Mucosa of descending colon (tissue), 3 donors: ENCODE measurements at regions not wholly inside any gene's neighbourhood (a gene's known extent, or its start where the extent isn't known, plus 50 kb on each side); places are given as distances from the start of the nearest gene placed in this dataset.

Source experiments
- ATAC-seq: fragments of 200-7000 bp; cut with Tn5 transposase; one replicate; pipeline ENCODE4 v1.9.1; 2020; ENCODE audit warnings: mild to moderate bottlenecking, moderate library complexity
- DNase-seq, 3 donors: peaks; one replicate each; pipeline ENCODE4 v3.0.0-alpha.2; 2020
- H3K36me3 ChIP-seq: fragments of 200-600 bp; one replicate; pipeline ENCODE4 v1.8.0; 2021; ENCODE audit warnings: low read depth, mild to moderate bottlenecking
- H3K4me1 ChIP-seq: fragments of 200-600 bp; one replicate; pipeline ENCODE4 v1.8.0; 2021; ENCODE audit warnings: low read depth, mild to moderate bottlenecking
- H3K4me3 ChIP-seq: fragments of 200-600 bp; one replicate; pipeline ENCODE4 v1.8.0; 2021; ENCODE audit warnings: mild to moderate bottlenecking
- H3K9me3 ChIP-seq: fragments of 200-600 bp; one replicate; pipeline ENCODE4 v1.8.0; 2021; ENCODE audit warnings: mild to moderate bottlenecking
- CTCF ChIP-seq: fragments of 200-600 bp; IDR thresholded peaks from one replicate; pipeline ENCODE4 v1.8.0; 2022; ENCODE audit warnings: antibody characterized with exemption, mild to moderate bottlenecking
- intact Hi-C, 2 donors: fragments of 100-400 bp; cut with DNase I in 1 of 2; cut with micrococcal nuclease in 1 of 2; formaldehyde crosslinking; loops; one replicate each; pipeline versions ENCODE4 v1.11.0 to v1.11.1; 2022; cut with DNase I, micrococcal nuclease
- donor health status: DM: no; HTN: no; CAD: no; lungs with moderate emphysema.
- donor health status: DM: no; HTN: no; CAD: no.
- donor health status: DM: no; HTN: yes; CAD: no.

- DNase-seq (no peak), ATAC-seq (no peak)
- no peak for TF ChIP-seq CTCF
- intact Hi-C loops, result no loop called here
- Histone ChIP-seq H3K9me3 (no peaks in the 10 kb centered on the region), H3K36me3 (no peaks in the 10 kb centered on the region), H3K4me1 (no peaks in the 10 kb centered on the region), H3K4me3 (no peak overlapping the region)
Observed at GRCh38 chr1:82388679-82389078, 587.9 kb downstream of the ADGRL2 start.

GRCh38 chr1:82387012-82387366 lies 586.3 kb downstream of the ADGRL2 start:
- no peak overlapping the region for H3K4me3 ChIP-seq
- TF ChIP-seq CTCF, result no peak
- ATAC-seq, result no peak
- no peaks in the 10 kb centered on the region for H3K4me1 ChIP-seq
- H3K9me3 ChIP-seq, result no peaks in the 10 kb centered on the region
- DNase-seq, result no peak
- intact Hi-C loops, result no loop called here
- H3K36me3 ChIP-seq, result no peaks in the 10 kb centered on the region

- ATAC-seq (no peak), DNase-seq (no peak)
- Histone ChIP-seq H3K4me3 (no peak overlapping the region), H3K4me1 (no peaks in the 10 kb centered on the region), H3K36me3 (no peaks in the 10 kb centered on the region), H3K9me3 (no peaks in the 10 kb centered on the region)
- intact Hi-C loops, result no loop called here
- no peak for TF ChIP-seq CTCF
Observed at GRCh38 chr1:82386365-82387011, 585.8 kb downstream of the ADGRL2 start.

GRCh38 chr1:82384776-82385175 lies 584.0 kb downstream of the ADGRL2 start:
- intact Hi-C loops, result no loop called here
- H3K4me3 ChIP-seq, result no peak overlapping the region
- H3K36me3 ChIP-seq, result no peaks in the 10 kb centered on the region
- TF ChIP-seq CTCF, result no peak
- DNase-seq (no peak), ATAC-seq (no peak)
- no peaks in the 10 kb centered on the region for H3K9me3 ChIP-seq
- H3K4me1 ChIP-seq, result no peaks in the 10 kb centered on the region

GRCh38 chr1:82377201-82377884 lies 576.6 kb downstream of the ADGRL2 start:
- no peaks in the 10 kb centered on the region for H3K4me1 ChIP-seq
- H3K9me3 ChIP-seq, result no peaks in the 10 kb centered on the region
- DNase-seq (no peak), ATAC-seq (no peak)
- H3K4me3 ChIP-seq, result no peak overlapping the region
- TF ChIP-seq CTCF, result no peak
- intact Hi-C loops, result no loop called here
- H3K36me3 ChIP-seq, result no peaks in the 10 kb centered on the region
